Left kidney (tissue), 1 donor: ENCODE measurements at regions not wholly inside any gene's neighbourhood (a gene's known extent, or its start where the extent isn't known, plus 50 kb on each side); places are given as distances from the start of the nearest gene placed in this dataset.

Experiments
- DNase-seq: peaks from one replicate; pipeline ENCODE4 v3.0.0-alpha.2; 2013

- no peak for DNase-seq
Measured at GRCh38 chr15:94761574-94761973, 530.2 kb downstream of the MCTP2 start.

DNA sequence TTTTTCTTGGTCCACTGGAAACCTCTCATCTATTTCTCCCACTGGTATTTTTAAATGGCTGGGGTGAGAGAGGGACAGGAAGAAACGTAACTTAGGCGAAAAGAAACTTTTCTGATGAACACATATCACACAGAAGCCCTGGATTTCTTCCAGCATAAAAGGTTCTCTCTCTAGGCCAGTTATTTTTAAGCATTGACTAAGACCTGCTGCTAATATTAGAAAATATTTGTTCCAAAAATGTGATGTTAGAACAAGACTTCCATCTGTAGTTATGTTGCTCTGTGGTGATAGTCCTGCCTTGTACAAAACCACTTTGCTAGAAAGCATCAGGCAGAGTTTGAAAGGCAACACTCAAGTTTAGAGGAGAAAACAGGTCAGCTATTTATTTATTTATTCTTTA lies 537.7 kb downstream of the MCTP2 start:
- no peak for DNase-seq

DNA sequence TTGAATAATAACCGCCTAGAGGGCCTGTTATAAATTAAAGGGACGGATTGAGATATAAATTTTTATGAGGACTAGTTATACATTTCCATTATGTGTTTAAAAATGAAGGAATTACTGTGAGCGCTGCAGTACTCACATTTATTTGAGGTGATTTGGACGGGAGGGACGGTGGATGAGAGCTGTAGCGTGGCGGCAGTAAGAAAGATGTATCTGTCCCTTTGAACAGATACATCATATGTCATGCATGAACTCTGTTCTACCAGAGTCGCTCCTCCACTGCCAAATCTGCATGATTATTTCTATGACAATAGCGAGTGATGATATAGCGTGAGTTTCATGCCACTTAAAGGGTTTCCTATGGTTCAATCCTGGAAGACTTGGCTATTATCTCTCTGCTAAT lies 538.8 kb downstream of the MCTP2 start:
- no peak for DNase-seq

DNA sequence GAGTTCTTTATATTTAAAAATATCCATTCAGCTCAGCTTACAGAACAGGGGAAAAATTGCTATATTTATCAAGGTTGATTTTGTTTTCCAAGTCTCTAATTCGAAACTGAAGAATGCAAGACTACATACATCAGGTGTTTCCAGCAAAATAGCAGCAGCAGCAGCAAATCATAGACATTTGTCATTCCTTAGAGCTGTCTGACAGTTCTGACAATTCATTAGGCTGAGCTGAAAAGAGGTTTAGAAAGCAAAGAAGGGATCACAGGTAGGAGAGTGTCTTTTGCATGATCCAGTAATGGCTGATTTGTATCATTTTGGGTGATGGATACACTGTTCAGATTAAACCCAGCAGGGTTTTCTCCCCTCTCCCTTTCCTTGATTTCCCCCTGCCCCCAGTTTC lies 545.7 kb downstream of the MCTP2 start:
- no peak for DNase-seq

- DNase-seq, result no peak
Measured at GRCh38 chr15:94778840-94779239, 547.5 kb downstream of the MCTP2 start.

- no peak for DNase-seq
Measured at GRCh38 chr15:94780166-94780565, 548.8 kb downstream of the MCTP2 start.

DNA sequence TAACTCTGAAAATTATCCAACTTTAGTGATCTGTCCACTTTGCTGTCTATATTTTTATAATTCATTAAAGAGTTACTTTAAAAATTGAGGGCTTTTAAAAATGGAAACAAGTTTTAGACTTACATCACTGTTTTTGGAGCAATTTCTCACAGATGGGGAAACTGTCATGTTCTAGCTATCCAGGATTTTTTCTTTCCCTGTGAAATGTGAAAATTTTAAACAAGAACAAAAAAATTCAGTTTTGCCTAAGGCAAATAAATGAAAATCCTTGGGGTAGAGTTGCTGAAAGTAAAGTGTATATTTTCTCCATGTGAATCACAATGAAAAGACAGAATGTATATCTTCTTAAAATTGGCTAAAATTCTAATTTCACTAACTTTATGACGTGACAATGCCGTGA lies 553.7 kb downstream of the MCTP2 start:
- no peak for DNase-seq

- DNase-seq, result no peak
Measured at GRCh38 chr15:94791008-94791407, 559.6 kb downstream of the MCTP2 start.

GRCh38 chr15:94791510-94791909 lies 560.1 kb downstream of the MCTP2 start:
- no peak for DNase-seq

DNA sequence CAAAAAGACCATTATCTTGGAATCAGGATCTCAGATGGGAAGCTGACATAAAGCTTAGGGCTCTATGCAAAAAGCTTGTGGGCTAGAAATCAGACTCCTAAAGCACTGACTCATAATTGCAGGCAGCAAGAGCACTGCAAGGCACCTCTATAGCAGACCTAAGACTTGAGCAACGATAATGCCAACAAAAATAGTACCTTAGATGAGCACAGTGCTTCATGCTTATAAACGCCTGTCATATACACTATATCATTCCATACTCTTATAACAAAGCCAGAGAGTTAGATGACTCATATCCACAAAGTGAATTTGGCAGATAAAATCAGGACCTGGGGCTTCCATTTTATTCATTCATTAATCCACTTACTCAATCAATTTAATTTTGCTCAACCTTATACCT lies 560.8 kb downstream of the MCTP2 start:
- no peak for DNase-seq

- DNase-seq, result no peak
Measured at GRCh38 chr15:94793207-94793606, 561.8 kb downstream of the MCTP2 start.

GRCh38 chr15:94793641-94794040 lies 562.3 kb downstream of the MCTP2 start:
- DNase-seq, result no peak

DNA sequence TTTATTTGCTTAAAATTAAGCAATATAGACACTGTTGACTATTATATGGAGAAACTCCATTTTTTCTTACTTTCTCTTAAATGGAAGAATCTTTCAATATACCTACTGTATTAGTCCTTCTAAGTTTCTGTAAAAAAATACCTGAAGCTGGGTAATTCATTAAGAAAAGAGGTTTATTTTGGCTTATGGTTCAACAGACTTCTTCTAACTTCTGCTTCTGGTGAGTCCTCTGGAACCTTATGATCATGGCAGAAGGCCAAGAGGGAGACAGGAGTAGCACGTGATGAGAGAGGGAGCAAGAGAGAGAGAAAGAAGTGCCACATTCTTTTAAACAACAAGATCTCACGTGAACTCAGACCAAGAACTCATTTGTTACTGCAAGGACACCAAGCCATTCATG lies 573.3 kb downstream of the MCTP2 start:
- DNase-seq, result no peak

- DNase-seq, result no peak
Measured at GRCh38 chr15:94815110-94815731, 583.9 kb downstream of the MCTP2 start.

- DNase-seq, result no peak
Measured at GRCh38 chr15:94815914-94816313, 584.6 kb downstream of the MCTP2 start.

DNA sequence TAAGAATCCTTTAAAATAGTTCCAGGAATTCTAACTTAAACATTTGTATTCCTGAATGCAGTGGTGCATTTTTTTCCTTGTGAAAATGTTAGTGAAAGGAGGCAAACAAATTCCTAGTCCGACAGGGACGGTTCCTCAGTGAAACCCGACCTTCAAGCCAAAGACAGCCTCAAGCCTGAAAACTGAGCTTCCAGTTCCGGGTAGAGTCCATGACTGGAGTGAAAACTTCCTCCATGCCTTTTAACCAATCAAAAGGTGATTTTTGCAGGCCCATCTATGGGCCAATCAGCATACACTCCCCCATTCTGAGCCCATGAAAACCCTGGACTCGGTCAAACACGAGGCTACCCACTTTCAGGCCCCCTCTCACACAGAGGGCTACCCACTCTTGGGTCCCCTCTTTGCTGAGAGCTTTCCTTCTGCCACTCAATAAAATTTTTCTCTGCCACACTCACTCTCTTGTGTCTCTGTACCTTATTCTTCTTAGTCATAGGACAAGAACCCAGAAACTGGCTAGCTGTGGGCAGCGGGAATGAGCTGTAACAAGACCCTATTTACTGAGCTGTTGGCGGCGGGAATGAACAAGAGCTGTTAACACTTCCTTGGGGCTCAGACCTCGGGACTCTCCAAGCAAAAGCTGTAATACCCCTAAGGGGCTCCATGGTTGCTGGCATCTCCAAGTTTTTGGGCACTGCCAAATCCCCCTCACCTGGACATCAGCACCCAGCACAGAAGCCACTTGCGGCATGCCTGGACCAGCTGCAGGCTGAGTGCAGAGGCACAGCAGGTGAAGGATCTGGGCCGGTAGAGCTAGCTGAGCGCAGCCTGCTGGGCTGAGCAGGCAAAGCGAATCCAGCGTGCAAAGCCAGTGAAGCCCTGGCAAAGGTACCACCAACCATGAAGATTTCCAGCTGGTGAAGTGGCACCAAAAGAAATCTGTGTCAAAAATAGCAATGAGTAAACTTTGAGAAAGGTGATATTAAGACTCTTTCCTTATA lies 598.8 kb downstream of the MCTP2 start:
- no peak for DNase-seq

DNA sequence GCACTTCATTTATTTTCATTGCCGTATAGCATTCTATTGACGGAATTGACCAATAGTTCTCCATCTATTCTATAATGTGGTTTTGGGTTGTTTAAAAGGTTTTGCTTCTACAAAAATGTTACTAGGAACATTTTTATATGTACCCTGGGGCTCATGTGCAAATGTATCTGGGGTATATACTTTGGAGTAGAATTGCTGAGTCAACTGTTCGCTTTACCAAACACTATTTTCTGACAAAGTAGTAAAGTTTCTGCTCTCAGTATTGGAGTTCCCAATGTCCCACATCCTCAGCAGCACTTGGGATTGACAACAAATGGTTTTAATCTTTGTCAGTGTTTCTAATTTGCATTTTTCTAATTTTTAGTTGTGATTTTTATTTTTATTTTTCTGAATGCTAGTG lies 602.6 kb downstream of the MCTP2 start:
- DNase-seq, result no peak

DNA sequence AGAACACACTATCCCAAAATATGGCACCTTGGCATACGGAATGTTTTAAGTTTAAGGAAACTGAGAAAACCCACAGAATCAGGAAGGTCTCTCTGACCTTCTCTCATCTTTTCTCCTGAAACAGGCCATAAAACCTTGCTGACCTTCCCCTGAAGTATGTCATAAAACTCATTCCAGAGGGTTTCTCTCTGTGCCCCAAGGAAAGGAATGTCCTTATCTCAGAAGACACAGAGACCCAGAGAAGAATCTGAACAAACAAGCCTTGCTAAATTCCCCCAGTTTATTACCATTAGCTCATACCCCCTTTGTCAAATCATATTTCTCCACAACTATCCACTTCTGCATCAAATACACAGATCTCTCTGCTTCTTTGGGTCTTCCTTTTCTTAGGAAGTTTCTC lies 603.1 kb downstream of the MCTP2 start:
- no peak for DNase-seq

DNA sequence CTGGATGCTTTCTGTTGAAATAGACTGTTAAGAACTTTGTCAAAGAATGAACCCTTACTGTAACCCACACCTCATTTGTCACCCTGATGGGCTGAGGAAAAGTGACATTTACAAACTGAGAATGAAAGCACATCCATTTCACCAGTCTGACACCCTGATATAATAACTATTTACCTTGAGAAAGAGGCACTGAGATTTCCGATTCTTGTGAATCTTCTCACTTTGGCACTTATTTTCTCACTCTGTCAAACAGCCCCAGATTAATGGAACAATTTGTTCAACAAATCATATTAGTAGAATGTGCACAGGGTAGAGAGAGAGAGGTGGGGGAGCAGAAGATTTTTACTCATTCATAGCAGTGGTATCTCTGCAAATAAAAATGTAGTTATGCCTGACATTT lies 606.9 kb downstream of the MCTP2 start:
- no peak for DNase-seq

GRCh38 chr15:94840794-94841783 lies 609.7 kb downstream of the MCTP2 start:
- DNase-seq, result no peak

GRCh38 chr15:94843060-94843459 lies 611.7 kb downstream of the MCTP2 start:
- no peak for DNase-seq

GRCh38 chr15:94844198-94844537 lies 612.8 kb downstream of the MCTP2 start:
- no peak for DNase-seq
